ENCODE measurements at regions not wholly inside any gene's neighbourhood (a gene's known extent, or its start where the extent isn't known, plus 50 kb on each side); places are given as distances from the start of the nearest gene placed in this dataset.

DNA sequence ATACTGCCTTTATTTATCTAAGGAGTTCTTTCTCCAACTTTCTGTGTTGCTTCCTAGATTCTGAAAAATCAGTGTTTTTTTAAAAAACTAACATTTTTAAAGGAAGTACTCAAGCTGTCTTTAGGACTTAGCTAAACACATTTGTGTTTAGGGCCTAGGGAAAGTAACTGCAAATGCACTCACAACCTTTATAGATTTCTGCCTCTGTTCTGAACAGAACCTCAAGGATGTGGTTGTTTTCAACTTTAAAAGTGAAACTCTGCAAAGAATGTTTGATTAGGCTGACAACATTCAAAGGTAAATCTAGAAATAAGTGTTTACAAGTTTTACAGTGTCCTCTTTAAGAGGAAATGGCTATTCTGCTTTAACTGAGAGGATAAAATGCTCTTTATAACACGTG, 55.4 kb upstream of the CNTN5 start:
- no peak overlapping the region for H3K4me2 ChIP-seq (replicated peaks; ENCODE audit: extremely low read depth, low read length, poor library complexity, severe bottlenecking)
- no peaks in the 10 kb centered on the region for H3K4me1 ChIP-seq (ENCODE audit: control insufficient read depth in 1 of 2, insufficient read depth in 2 of 2, low read length in 2 of 2)
- H3K4me3 ChIP-seq (replicated peaks in 1 of 3; ENCODE audit: low read depth in 2 of 3, low read length in 3 of 3): no peak overlapping the region
- intact Hi-C loops (cut with micrococcal nuclease): no loop called here
- H3K27me3 ChIP-seq (ENCODE audit: control insufficient read depth in 2 of 2, insufficient read depth in 2 of 2, low read length in 2 of 2): no peaks in the 10 kb centered on the region
- Mint-ChIP-seq H3K4me3 (no peak overlapping the region), H3K27me3 (ENCODE audit: low read depth in 3 of 3) (no peaks in the 10 kb centered on the region), H3K36me3 (no peaks in the 10 kb centered on the region), H3K9me3 (peaks cover 0 to 4% (median 0%) of the 10 kb centered on the region in 7 donors), H3K4me1 (no peaks in the 10 kb centered on the region), H3K27ac (no peak overlapping the region)
- no peaks in the 10 kb centered on the region for H3K9me3 ChIP-seq (replicated peaks in 1 of 2; ENCODE audit: control insufficient read depth in 1 of 2, insufficient read depth in 1 of 2, low read length in 2 of 2)
- no peak overlapping the region for H3K9ac ChIP-seq (ENCODE audit: insufficient read depth, low read length, poor library complexity, severe bottlenecking)
- H4K20me1 ChIP-seq (ENCODE audit: insufficient read depth, low read length): no peaks in the 10 kb centered on the region
- DNase-seq: no peak
- TF ChIP-seq, protein P1, sequence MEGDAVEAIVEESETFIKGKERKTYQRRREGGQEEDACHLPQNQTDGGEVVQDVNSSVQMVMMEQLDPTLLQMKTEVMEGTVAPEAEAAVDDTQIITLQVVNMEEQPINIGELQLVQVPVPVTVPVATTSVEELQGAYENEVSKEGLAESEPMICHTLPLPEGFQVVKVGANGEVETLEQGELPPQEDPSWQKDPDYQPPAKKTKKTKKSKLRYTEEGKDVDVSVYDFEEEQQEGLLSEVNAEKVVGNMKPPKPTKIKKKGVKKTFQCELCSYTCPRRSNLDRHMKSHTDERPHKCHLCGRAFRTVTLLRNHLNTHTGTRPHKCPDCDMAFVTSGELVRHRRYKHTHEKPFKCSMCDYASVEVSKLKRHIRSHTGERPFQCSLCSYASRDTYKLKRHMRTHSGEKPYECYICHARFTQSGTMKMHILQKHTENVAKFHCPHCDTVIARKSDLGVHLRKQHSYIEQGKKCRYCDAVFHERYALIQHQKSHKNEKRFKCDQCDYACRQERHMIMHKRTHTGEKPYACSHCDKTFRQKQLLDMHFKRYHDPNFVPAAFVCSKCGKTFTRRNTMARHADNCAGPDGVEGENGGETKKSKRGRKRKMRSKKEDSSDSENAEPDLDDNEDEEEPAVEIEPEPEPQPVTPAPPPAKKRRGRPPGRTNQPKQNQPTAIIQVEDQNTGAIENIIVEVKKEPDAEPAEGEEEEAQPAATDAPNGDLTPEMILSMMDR (IDR thresholded peaks at IDR 0.05): no peak
- no CpG with 5 or more reads among the region's 1 CpG for WGBS (ENCODE audit: insufficient coverage)
- no peak overlapping the region for H3K27ac ChIP-seq (ENCODE audit: low read depth in 1 of 2, low read length in 2 of 2)
- H3K36me3 ChIP-seq (replicated peaks in 1 of 2; ENCODE audit: control insufficient read depth in 1 of 2, insufficient read depth in 2 of 2, low read length in 2 of 2): no peaks in the 10 kb centered on the region
- no peaks in the 10 kb centered on the region for H3K79me2 ChIP-seq (ENCODE audit: insufficient read depth, low read length)
- no peak overlapping the region for H2AFZ ChIP-seq (ENCODE audit: insufficient read depth, low read depth, low read length, poor library complexity, severe bottlenecking)

DNA sequence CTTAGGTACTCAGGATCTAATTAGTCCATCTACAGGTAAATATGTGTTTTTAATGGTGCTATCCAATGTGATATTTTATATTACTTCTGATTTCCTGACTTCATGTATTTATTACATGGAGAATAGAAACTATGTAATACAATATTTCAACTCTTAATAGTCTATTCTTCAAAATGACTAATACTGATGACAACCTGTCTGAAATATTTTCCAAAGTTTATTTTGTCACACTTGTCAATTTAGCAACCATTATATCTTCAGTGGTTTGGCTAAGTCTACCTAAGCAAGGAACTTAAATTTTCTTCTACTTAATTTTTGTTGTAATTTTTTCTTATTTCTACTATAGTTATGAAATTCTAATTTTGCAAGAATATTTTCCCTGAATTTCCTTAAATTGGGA, 55.0 kb upstream of the CNTN5 start:
- no peak overlapping the region for H3K27ac ChIP-seq (ENCODE audit: low read depth in 1 of 2, low read length in 2 of 2)
- Mint-ChIP-seq H3K36me3 (no peaks in the 10 kb centered on the region), H3K4me1 (no peaks in the 10 kb centered on the region), H3K27ac (no peak overlapping the region), H3K4me3 (no peak overlapping the region), H3K9me3 (peaks cover 0 to 4% (median 0%) of the 10 kb centered on the region in 7 donors), H3K27me3 (ENCODE audit: low read depth in 3 of 3) (no peaks in the 10 kb centered on the region)
- no peaks in the 10 kb centered on the region for H3K27me3 ChIP-seq (ENCODE audit: control insufficient read depth in 2 of 2, insufficient read depth in 2 of 2, low read length in 2 of 2)
- no peak for DNase-seq
- H3K4me1 ChIP-seq (ENCODE audit: control insufficient read depth in 1 of 2, insufficient read depth in 2 of 2, low read length in 2 of 2): no peaks in the 10 kb centered on the region
- H3K4me2 ChIP-seq (replicated peaks; ENCODE audit: extremely low read depth, low read length, poor library complexity, severe bottlenecking): no peak overlapping the region
- TF ChIP-seq, protein P1 (IDR thresholded peaks at IDR 0.05): no peak
- H4K20me1 ChIP-seq (ENCODE audit: insufficient read depth, low read length): no peaks in the 10 kb centered on the region
- no peaks in the 10 kb centered on the region for H3K9me3 ChIP-seq (replicated peaks in 1 of 2; ENCODE audit: control insufficient read depth in 1 of 2, insufficient read depth in 1 of 2, low read length in 2 of 2)
- H3K9ac ChIP-seq (ENCODE audit: insufficient read depth, low read length, poor library complexity, severe bottlenecking): no peak overlapping the region
- H3K79me2 ChIP-seq (ENCODE audit: insufficient read depth, low read length): no peaks in the 10 kb centered on the region
- intact Hi-C loops (cut with micrococcal nuclease): no loop called here
- H2AFZ ChIP-seq (ENCODE audit: insufficient read depth, low read depth, low read length, poor library complexity, severe bottlenecking): no peak overlapping the region
- no peaks in the 10 kb centered on the region for H3K36me3 ChIP-seq (replicated peaks in 1 of 2; ENCODE audit: control insufficient read depth in 1 of 2, insufficient read depth in 2 of 2, low read length in 2 of 2)
- H3K4me3 ChIP-seq (replicated peaks in 1 of 3; ENCODE audit: low read depth in 2 of 3, low read length in 3 of 3): no peak overlapping the region

All from CD14-positive monocyte (primary cell).